ENCODE measurements at regions not wholly inside any gene's neighbourhood (a gene's known extent, or its start where the extent isn't known, plus 50 kb on each side); places are given as distances from the start of the nearest gene placed in this dataset.

DNA sequence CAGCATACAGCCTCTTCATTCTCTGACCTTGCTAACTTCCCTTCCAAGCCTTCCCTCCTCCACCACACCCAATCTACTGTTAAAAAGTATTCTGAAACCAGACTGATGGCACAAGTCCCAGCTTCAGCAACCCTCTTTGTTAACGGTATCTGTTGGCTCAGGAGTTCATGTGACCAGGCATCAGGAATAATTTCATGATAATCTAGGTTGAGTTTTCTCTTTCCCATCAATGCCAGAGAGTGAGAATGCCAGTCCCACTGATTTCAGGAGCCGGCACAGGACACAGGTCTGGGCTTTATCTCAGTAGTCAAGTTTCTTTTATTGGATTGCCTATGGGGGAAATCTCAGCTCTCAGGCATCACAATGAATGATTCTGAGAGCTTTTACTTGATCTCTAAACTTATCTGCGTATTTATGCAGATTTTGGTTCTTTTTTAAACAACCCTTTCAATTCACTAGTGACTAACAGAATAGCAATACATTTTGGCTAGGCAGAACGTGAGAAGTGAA is 231.0 kb upstream of the LYZL1 start:
- Mint-ChIP-seq H3K4me1 (ENCODE audit: low read depth) (no peaks in the 10 kb centered on the region), H3K4me3 (no peak overlapping the region)
- CTCF ChIA-PET: no interaction called here

DNA sequence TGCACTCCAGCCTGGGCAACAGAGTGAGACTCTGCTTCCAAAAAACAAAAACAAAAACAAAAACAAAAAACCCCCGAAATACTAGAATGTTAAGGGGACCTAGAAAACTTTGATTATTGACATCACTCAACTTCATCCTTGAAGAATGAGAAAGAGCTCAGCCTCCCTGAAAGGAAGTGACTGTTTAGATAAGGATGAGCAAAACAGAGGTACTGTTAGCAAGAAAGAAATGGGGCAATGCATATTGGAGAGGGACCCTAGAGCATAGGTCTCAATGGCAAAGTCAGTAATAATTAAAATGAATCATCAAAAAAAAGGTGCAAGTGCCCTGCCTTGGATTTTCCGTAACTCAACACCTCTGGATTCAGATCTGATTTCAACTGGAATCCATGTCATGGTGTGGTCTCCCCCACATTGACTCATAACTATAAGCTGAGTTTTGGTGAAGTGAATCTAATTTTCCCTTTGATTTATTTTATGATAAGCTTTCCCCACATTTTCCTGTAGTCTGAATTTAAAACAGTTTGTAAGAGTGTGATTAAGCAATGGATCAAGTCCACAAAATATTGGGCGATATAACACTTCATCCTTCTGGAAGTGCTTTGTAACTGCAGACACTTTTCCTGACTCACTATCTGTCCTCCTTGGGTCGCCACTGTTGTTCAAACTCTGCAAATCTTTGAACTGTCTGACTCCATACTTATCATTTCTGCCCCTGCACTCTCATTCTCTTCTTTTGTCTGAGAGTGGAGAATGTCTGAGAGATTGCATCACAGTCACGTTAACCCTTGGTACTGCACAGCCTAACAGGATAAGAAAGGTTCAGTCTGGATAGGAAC is 224.8 kb upstream of the LYZL1 start:
- Mint-ChIP-seq H3K27ac (no peak overlapping the region), H3K27me3 (ENCODE audit: low read depth) (peaks cover 2% of the 10 kb centered on the region), H3K9me3 (ENCODE audit: insufficient read depth) (no peaks in the 10 kb centered on the region), H3K36me3 (ENCODE audit: low read depth) (no peaks in the 10 kb centered on the region), H3K4me1 (ENCODE audit: low read depth) (no peaks in the 10 kb centered on the region), H3K4me3 (no peak overlapping the region)
- ChIA-PET POLR2A (no interaction called here), CTCF (no interaction called here)
- ATAC-seq (no peak), DNase-seq (no peak)

More for the DNA sequence above, 231.0 kb upstream of the LYZL1 start:
- no peaks in the 10 kb centered on the region for H3K9me3 Mint-ChIP-seq (ENCODE audit: insufficient read depth)
- H3K27me3 Mint-ChIP-seq (ENCODE audit: low read depth): no peaks in the 10 kb centered on the region
- no peaks in the 10 kb centered on the region for H3K36me3 Mint-ChIP-seq (ENCODE audit: low read depth)
- POLR2A ChIA-PET: no interaction called here
- H3K27ac Mint-ChIP-seq: no peak overlapping the region
- DNase-seq (no peak), ATAC-seq (no peak)

DNA sequence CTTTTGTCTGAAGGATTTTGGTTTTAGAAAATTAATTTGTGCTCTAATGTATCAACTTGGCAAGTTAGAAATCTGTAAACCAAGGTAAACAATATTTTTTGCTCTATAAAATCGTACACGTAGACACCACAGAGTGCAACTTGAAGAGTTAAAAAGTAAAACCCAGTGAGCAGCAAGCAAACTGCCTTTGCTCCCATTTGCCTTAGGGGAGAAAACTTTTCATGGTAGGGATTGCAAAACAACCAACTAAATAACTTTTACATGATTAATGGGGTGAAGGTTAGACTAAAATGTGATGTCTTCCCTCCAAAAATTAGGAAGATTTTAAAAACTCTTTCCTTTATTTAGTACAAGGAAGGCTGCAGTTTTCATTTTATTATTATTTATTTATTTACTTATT is 224.2 kb upstream of the LYZL1 start:
- ChIA-PET POLR2A (no interaction called here), CTCF (no interaction called here)
- Mint-ChIP-seq H3K36me3 (ENCODE audit: low read depth) (no peaks in the 10 kb centered on the region), H3K9me3 (ENCODE audit: insufficient read depth) (no peaks in the 10 kb centered on the region), H3K4me1 (ENCODE audit: low read depth) (no peaks in the 10 kb centered on the region), H3K27me3 (ENCODE audit: low read depth) (peaks cover 2% of the 10 kb centered on the region), H3K4me3 (no peak overlapping the region), H3K27ac (no peak overlapping the region)
- ATAC-seq (no peak), DNase-seq (no peak)

DNA sequence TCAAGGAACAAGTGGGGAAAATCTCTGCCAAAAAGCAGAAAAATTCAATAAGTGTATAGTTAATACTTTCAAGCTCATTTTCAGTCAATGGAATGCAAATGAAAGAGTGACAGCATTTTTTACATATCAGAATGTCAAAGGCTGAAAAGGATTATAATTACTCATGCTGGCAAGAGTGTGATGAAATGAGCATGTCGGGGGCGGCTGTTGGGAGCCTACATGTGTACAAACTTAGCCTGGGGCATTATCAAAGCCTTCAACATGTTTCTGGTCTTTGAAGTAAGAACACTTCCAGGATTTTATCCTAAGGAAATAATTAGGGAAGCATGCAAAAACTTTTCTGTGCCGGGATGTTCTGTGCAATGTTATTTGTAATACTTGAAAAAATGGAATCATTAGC is 221.7 kb upstream of the LYZL1 start:
- H3K27ac Mint-ChIP-seq: no peak overlapping the region
- DNase-seq (no peak), ATAC-seq (no peak)
- no peaks in the 10 kb centered on the region for H3K36me3 Mint-ChIP-seq (ENCODE audit: low read depth)
- CTCF ChIA-PET: no interaction called here
- H3K9me3 Mint-ChIP-seq (ENCODE audit: insufficient read depth): no peaks in the 10 kb centered on the region
- H3K4me1 Mint-ChIP-seq (ENCODE audit: low read depth): no peaks in the 10 kb centered on the region
- H3K4me3 Mint-ChIP-seq: no peak overlapping the region
- POLR2A ChIA-PET: interaction anchor here (0.6 kb wide), 1 partner anchor 206 kb away, joined by 3 read pairs; no protein-coding TSS in a partner anchor
- H3K27me3 Mint-ChIP-seq (ENCODE audit: low read depth): peaks cover 4% of the 10 kb centered on the region

DNA sequence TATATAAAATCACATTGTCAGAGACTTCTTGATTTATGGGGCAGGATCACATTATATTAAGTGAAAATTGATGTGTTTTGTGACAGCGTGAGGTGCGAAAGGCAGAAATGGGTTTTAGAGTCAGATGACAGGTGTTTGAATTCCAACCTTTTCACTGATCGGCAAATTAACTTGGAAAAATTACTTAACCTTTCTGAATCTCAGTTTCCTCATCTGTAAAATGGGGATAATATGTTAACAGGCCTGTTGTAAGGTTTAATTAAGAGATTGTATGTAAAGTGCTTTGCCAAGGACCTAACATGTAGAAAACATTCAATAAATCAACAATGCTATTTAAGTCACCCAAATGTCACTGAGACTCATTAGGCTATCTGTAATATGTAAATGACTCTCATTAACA is 221.2 kb upstream of the LYZL1 start:
- ChIA-PET CTCF (no interaction called here), POLR2A (no interaction called here)
- H3K4me3 Mint-ChIP-seq: no peak overlapping the region
- H3K4me1 Mint-ChIP-seq (ENCODE audit: low read depth): no peaks in the 10 kb centered on the region
- DNase-seq (no peak), ATAC-seq (no peak)
- H3K27ac Mint-ChIP-seq: no peak overlapping the region
- peaks cover 4% of the 10 kb centered on the region for H3K27me3 Mint-ChIP-seq (ENCODE audit: low read depth)
- H3K36me3 Mint-ChIP-seq (ENCODE audit: low read depth): no peaks in the 10 kb centered on the region
- no peaks in the 10 kb centered on the region for H3K9me3 Mint-ChIP-seq (ENCODE audit: insufficient read depth)

DNA sequence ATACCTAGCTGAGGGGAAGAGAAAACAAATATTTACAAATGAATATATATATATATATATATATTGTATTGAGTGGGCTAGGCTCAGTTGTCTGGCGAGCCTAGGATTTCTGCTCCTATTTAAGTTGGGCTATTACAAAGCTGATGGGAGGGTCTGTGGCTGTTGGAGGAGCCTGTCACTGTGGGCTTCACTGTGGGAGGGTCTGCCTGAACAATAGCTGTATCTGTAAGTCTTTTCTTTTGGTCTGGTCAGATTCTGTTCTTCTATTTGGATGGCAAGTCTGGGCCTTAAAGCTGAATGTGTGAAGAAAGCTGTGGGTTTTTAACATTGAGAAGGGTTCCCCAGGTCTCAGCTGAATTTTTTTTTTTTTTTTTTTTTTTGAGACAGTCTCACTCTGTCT is 220.6 kb upstream of the LYZL1 start:
- ATAC-seq (no peak), DNase-seq (no peak)
- no peak overlapping the region for H3K4me3 Mint-ChIP-seq
- H3K27ac Mint-ChIP-seq: no peak overlapping the region
- peaks cover 4% of the 10 kb centered on the region for H3K27me3 Mint-ChIP-seq (ENCODE audit: low read depth)
- CTCF ChIA-PET: no interaction called here
- POLR2A ChIA-PET: no interaction called here
- no peaks in the 10 kb centered on the region for H3K36me3 Mint-ChIP-seq (ENCODE audit: low read depth)
- no peaks in the 10 kb centered on the region for H3K4me1 Mint-ChIP-seq (ENCODE audit: low read depth)
- H3K9me3 Mint-ChIP-seq (ENCODE audit: insufficient read depth): no peaks in the 10 kb centered on the region

DNA sequence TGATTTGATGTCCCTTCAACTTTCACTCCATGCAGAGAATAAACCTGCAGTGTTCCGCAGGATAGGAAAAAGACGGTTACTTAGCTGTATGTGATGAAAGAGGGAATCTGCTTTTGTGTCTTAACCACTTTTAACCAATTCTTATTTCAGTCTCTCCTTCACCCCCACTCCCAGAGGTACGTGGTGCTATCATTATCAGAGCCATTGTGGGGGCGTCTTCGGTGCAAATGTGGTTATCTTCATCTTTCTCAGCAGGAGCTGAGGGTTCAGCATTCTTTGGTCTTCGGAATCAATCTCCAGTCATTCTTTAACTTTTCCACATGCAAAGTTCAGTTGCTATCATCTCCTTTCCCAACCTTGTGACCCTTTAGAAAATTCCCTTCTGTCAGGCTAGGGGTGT is 219.9 kb upstream of the LYZL1 start:
- ATAC-seq (no peak), DNase-seq (no peak)
- H3K4me3 Mint-ChIP-seq: no peak overlapping the region
- ChIA-PET CTCF (no interaction called here), POLR2A (no interaction called here)
- no peaks in the 10 kb centered on the region for H3K4me1 Mint-ChIP-seq (ENCODE audit: low read depth)
- H3K9me3 Mint-ChIP-seq (ENCODE audit: insufficient read depth): no peaks in the 10 kb centered on the region
- no peaks in the 10 kb centered on the region for H3K36me3 Mint-ChIP-seq (ENCODE audit: low read depth)
- no peak overlapping the region for H3K27ac Mint-ChIP-seq
- H3K27me3 Mint-ChIP-seq (ENCODE audit: low read depth): peaks cover 4% of the 10 kb centered on the region

DNA sequence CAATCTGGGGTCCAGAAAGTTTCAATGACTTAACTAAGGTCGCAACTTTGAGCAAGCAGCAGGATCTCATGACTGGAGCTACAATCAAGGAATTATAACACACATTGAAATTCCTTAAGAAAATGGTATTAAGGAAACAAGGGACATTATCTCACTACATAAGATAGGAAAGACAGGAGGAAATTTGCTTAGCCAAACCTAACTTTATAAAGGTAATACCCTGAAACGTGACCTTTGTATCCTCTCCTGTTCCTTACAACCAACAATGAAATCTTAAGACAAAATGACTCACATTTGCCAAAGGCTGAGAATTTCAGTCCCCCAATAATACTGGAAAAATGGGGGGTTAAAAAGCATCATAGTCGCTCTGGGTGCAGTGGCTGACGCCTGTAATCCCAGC is 218.9 kb upstream of the LYZL1 start:
- ChIA-PET POLR2A (no interaction called here), CTCF (no interaction called here)
- Mint-ChIP-seq H3K27me3 (ENCODE audit: low read depth) (peaks cover 4% of the 10 kb centered on the region), H3K9me3 (ENCODE audit: insufficient read depth) (no peaks in the 10 kb centered on the region), H3K27ac (no peak overlapping the region), H3K4me3 (no peak overlapping the region), H3K36me3 (ENCODE audit: low read depth) (no peaks in the 10 kb centered on the region), H3K4me1 (ENCODE audit: low read depth) (no peaks in the 10 kb centered on the region)
- ATAC-seq: no peak
- DNase-seq: no peak

DNA sequence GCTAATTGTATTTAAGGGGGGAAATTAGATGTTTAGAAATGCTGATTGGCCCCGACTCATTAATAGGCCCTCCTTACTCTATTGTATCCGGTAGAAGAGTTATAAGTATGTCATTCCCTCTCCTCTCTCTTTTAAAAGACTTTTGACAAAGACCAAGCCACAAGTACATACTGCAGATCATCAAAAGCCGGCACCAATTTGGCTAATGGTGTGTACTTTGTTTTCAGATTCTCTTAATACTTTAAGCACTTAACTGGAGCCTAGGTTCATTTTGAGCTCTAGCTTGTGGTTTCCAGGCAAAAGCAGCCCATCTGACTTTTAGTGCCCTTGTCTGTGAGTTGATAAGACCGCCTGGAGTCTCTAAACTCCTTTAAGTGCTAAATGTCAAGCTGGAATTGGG is 210.0 kb upstream of the LYZL1 start:
- ATAC-seq: no peak
- H3K36me3 Mint-ChIP-seq (ENCODE audit: low read depth): no peaks in the 10 kb centered on the region
- H3K4me1 Mint-ChIP-seq (ENCODE audit: low read depth): no peaks in the 10 kb centered on the region
- H3K27me3 Mint-ChIP-seq (ENCODE audit: low read depth): no peaks in the 10 kb centered on the region
- no peaks in the 10 kb centered on the region for H3K9me3 Mint-ChIP-seq (ENCODE audit: insufficient read depth)
- H3K27ac Mint-ChIP-seq: no peak overlapping the region
- DNase-seq: no peak
- POLR2A ChIA-PET: no interaction called here
- H3K4me3 Mint-ChIP-seq: no peak overlapping the region
- CTCF ChIA-PET: no interaction called here

DNA sequence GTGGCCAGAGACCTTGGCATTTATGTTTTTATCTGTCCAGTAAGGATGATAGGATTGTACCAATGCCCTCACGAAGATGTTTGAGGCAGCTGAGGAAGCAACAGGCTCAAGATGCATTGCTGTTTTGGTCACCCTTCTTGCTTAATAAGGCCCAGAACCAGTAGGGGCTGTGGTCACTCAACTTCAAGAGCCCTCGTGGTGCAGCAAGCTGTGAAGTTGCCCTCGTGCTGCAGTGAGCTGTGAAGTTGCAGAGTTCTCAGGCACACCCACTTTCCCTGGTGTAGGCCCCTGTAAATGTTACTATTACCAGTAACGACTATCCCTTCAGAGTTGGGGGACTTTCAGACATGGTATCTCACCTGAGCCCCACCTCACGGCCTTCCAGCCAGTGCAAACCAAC is 207.6 kb upstream of the LYZL1 start:
- Mint-ChIP-seq H3K36me3 (ENCODE audit: low read depth) (no peaks in the 10 kb centered on the region), H3K9me3 (ENCODE audit: insufficient read depth) (no peaks in the 10 kb centered on the region), H3K4me3 (no peak overlapping the region), H3K4me1 (ENCODE audit: low read depth) (no peaks in the 10 kb centered on the region), H3K27me3 (ENCODE audit: low read depth) (no peaks in the 10 kb centered on the region), H3K27ac (no peak overlapping the region)
- ChIA-PET CTCF (no interaction called here), POLR2A (no interaction called here)
- ATAC-seq: no peak
- no peak for DNase-seq

DNA sequence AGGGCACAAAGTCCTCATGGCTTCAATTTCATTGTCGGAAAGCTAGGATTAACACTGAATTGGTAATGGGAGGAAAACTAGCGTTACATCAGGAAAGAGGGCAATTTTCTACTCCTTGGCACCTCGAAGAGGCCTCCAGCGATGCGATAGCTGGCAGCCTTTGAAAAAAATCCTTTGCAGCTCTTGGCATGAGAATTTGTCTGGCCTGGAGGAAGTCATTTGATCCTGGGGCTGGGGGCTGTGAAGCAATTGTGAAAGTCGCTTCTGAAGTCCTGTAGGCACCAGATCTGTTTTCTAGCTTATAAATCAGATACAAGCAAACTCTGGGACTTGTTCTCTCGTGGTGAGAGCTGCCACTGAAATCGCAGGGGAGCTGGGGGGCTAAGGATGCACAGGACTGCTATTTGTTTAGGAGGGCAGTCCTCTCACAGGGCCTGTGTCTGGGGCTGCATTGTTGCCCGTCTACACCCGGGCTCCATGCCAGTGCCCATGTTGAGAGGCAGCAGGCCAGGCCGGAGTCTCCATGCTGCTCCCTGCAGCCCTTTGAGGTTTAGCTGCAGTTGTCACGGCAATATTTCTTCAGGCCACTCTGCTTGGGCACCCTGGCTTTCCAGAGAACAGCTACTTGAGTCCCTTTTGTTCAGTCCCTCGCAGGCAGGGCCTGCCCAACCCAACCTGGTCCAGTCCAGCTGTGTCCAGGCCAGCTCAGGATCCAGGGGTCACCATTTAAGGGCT is 206.8 kb upstream of the LYZL1 start:
- H3K27me3 Mint-ChIP-seq (ENCODE audit: low read depth): no peaks in the 10 kb centered on the region
- ChIA-PET CTCF (no interaction called here), POLR2A (no interaction called here)
- DNase-seq: no peak
- no peaks in the 10 kb centered on the region for H3K9me3 Mint-ChIP-seq (ENCODE audit: insufficient read depth)
- ATAC-seq: no peak
- H3K4me1 Mint-ChIP-seq (ENCODE audit: low read depth): no peaks in the 10 kb centered on the region
- H3K4me3 Mint-ChIP-seq: no peak overlapping the region
- H3K27ac Mint-ChIP-seq: no peak overlapping the region
- no peaks in the 10 kb centered on the region for H3K36me3 Mint-ChIP-seq (ENCODE audit: low read depth)

DNA sequence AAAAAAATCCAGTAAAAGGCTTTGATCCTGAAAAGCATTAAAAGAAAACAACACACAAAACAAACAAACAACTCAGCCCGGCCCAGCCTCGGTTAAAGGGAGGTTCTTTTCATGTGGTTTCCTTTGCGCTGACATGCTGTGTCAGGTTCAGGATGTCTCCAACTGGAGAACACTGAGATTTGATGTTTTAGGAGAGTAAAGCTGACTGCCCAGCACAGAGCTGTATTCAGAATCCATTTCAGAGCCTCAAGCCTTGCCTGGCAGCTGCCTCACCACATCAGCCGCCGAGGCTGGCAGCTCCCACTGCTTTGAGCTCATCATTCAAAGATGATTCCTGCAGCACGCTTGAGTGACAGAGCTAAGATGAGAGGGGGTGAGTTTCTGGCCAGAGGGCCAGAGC is 205.8 kb upstream of the LYZL1 start:
- DNase-seq (no peak), ATAC-seq (no peak)
- CTCF ChIA-PET: no interaction called here
- Mint-ChIP-seq H3K9me3 (ENCODE audit: insufficient read depth) (no peaks in the 10 kb centered on the region), H3K4me3 (no peak overlapping the region), H3K27ac (no peak overlapping the region), H3K27me3 (ENCODE audit: low read depth) (no peaks in the 10 kb centered on the region), H3K36me3 (ENCODE audit: low read depth) (no peaks in the 10 kb centered on the region), H3K4me1 (ENCODE audit: low read depth) (no peaks in the 10 kb centered on the region)
- POLR2A ChIA-PET: no interaction called here

All from activated CD8-positive, alpha-beta T cell treated with anti-CD3 and anti-CD28 coated beads, Interleukin-2, amount 10 ng/mL, durations not matched to agents 7 days and 5 days (primary cell).